HG02885 (cell line): ENCODE measurements at regions not wholly inside any gene's neighbourhood (a gene's known extent, or its start where the extent isn't known, plus 50 kb on each side); places are given as distances from the start of the nearest gene placed in this dataset.
"Not testable (repeated sequence)": the region's sequence is repeated elsewhere in the genome, so short reads cannot be mapped to it uniquely, and the experiment has no call there.

Source experiments
- ATAC-seq: cut with Tn5 transposase; IDR thresholded peaks from one replicate; pipeline ENCODE4 v1.9.1; 2021; ENCODE audit warnings: mild to moderate bottlenecking; ENCODE audit not compliant: unreplicated experiment, poor library complexity

DNA sequence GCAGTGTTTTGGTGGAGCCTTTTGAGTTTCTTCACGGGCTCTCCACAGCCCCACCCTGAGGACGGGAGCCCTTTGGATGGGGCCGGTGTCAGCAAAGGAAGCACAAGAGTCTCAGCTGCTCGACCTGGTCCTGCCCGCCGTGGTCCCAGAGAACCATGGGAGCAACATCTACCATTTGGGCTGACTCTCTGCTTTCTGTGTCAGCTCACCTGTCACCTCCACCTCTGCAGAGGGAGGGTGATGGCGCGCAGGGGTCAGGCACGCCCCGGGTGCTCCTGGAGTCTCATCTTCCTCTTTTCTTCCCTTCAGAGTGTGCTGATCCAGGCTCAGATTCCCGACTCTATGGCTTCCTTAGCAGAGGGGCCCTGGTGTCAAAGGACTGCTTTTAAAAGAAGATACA is 171.7 kb downstream of the LAT start:
- no peak for ATAC-seq

DNA sequence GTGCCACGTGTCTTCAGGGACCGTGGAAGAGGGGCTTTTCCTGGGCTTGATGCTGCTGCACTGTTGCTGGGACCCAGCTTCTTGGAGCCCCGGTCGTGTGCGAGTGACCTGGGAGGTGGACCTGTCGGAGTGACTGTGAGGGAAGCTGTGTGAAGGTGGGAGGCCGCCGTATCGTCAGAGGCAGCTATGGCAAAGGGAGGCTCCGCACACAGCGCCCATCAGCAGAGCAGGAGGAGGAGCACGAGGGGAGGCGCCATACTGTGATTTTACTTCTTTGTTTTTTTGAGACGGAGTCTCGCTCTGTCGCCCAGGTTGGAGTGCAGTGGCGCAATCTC is 171.0 kb downstream of the LAT start:
- ATAC-seq = not testable (repeated sequence)

DNA sequence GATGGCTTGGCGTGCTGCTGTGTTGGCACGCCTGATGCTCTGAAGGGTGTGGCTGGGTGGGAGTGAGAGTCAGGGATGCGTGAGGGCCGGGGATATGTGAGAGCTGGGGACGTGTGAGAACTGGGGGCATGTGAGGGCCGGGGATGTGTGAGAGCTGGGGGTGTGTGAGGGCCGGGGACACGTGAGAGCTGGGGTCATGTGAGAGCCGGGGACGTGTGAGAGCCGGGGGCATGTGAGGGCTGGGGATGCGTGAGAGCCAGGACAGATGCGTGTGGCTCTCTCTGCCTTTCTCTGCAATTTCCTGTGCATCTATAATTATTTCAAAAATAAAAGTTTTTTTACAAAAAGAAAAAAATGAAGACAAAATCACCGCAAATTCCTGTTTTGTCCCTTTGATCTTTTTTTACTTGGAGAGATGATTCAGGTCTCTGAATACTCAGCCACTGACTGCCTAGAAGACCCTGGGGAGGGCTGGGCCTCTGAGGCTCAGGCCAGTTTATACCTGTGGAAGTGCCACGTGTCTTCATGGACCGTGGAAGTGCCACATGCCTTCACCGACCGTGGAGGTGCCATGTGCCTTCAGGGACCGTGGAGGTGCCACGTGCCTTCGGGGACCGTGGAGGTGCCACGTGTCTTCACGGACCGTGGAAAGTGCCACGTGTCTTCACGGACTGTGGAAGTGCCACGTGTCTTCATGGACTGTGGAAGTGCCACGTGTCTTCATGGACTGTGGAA is 170.4 kb downstream of the LAT start:
- not testable (repeated sequence) for ATAC-seq

DNA sequence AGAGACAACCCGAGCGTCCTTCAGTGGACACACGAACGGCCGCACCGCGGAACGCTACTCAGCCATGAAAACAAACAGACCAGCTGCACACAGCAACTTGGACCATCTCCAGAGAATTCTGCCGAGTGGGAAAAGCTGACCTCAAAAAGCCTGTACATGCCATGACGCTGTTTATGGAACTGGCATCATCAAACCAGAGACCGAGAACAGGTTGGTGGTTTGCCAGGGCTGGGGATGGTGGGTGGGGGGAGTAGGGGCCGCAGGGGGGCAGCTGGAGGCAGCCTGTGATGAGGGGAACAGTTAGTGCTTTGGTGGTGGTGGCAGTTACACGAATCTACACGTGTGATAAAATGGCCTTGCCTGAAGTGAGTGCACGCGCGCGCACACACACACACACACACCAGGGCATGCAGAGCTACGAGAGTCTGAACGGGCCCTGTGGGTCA is 169.8 kb downstream of the LAT start:
- no peak for ATAC-seq

DNA sequence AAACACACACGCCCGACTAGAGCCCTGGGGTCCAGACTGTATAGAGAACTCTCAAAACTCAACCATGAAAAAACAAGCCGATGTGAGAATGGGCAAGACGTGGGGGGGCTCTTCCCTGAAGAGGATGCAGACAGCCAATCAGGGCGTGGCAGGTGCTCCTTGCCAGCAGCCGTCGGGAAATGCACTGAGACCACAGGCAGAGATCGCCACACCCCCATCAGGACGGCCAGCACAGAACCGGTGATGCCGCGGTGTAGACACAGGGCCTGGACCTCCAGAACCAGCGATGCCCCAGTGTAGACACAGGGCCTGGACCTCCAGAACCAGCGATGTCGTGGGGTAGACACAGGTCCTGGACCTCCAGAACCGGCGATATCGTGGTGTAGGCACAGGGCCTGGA is 169.2 kb downstream of the LAT start:
- no peak for ATAC-seq

DNA sequence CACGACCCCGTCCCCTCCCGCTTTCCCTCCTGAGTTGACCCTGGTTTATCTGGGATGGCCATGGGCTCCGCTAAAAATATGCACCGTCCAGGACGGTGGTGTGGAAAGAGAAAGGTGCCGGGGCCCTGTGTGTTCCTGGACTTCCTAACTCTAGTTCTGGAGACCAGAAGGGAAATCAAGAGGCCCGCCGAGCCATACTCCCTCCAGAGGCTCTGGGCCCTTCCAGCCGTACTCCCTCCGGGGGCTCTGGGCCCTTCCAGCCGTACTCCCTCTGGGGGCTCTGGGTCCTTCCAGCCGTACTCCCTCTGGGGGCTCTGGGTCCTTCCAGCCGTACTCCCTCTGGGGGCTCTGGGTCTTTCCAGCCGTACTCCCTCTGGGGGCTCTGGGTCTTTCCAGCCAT is 168.5 kb downstream of the LAT start:
- not testable (repeated sequence) for ATAC-seq

DNA sequence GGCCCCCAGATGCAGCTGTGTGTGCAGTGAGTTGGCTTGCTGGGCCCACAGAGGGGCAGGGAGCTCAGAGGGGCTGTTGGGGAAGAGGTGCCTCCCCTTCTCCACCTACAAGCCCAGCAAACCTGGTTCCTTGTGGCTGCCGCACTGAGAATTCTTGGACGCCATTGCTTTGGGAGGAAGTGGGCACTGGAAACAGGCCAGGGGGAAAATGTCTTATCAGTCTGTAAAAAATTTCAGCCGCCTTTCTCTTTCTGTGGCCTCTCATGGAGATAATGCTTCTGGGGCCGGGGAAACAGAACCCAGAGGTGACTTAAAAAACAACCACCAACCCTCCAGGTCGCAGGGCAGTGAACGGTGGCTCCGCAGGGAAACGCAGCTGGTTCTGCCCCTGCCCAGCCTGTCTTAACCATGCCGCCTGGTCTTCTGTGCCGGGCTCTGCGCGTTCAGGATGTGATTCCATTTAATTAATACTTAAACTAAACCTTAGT is 167.7 kb downstream of the LAT start:
- ATAC-seq = not testable (repeated sequence)

DNA sequence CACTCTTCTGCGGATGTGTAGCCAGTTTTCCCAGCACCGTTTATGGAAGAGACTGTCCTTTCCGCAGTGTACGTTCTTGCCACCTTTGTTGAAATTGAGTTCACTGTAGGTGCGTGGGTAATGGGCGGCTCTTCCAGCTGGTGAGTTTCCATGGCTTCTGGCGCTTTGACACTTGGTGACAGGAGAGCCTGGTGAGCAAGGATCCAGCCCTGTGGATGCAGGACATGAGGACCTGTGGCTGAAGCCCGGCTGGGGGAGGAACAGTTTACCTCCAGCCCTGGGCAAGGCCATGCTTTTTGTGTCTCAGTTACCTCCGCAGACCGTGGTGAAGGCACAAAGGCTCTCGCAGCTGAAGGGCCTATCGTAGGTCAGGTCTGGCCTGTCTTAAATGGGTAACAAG is 166.5 kb downstream of the LAT start:
- ATAC-seq = no peak

DNA sequence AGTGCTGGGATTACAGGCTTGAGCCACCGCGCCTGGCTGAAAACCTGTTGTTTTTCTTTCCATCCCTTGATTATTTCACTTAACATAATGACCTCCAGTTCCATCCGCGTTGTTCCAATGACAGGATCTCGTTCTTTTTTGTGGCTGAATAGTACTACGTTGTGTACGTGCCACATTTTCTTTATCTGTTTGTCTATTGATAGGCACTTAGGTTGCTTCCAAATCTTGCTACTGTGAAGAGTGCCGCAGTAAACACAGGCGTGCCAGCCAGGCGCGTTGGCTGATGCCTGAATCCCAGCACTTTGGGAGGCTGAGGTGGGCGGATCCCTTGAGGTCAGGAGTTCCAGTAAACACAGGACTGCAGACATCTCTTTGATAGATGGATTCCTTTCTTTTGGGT is 165.1 kb downstream of the LAT start:
- ATAC-seq = not testable (repeated sequence)

DNA sequence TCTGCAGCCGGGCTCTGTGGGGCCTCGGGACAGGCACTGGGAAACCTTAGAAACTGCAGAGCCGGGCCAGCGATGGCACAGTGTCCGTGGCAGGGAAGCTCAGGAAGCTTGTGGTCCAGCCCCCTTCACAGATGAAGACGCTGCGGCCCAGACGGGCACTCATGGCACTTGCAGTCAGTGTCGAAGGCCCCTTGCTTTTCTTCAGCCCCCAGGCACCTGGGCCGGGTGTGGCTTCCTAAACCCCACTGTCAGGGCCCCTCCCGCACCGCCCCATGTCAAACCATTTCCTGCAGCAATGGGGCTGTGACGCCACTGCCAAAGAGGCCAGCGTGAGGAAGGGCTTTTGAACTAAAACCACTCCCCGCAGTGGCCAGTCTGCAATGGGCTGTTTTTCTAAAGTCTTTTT is 164.0 kb downstream of the LAT start:
- no peak for ATAC-seq

DNA sequence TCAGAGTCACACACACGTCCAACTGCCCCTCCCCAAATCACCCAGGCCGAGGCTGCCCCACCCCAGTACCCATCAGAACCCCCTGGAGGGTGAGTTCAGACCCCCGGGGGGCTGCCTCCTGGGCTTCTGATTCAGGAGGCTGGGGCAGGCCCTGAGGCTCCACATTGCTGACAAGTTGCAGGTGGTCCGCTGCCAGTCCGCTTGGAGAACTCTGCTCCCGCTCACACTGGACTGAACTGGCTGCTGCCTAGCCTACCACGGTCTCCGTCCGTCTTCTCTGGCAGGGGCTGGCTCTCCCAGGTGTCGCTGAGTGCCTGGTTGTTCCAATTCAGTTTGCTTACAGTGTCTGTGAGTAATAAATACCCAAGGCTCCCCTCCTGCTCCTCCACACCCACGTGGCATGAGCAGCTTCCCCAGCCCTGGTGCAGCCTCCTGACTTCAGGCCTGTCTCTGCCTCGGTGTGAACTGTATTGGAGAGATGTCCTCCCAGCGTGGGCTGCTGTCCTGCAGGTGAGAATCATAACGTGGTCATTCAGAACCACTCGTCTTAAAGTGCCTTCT is 163.4 kb downstream of the LAT start:
- no peak for ATAC-seq

DNA sequence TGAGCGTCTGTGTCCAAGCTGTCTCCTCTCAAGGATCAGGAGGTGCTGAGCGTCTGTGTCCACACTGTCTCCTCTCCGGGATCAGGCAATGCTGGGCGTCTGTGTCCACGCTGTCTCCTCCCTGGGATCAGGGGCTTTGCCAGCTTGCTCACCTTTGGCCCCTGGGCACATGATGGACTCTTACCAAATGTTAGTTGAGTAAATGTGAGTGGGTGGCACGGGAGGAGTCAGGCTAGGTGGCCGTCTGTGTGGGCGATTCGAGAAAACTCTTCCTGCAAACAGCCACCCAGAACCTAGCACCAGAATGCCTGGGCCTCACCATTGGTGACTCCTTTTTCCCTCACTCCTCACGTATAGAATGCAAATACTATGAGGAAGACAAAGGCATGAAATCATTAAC is 162.9 kb downstream of the LAT start:
- not testable (repeated sequence) for ATAC-seq

DNA sequence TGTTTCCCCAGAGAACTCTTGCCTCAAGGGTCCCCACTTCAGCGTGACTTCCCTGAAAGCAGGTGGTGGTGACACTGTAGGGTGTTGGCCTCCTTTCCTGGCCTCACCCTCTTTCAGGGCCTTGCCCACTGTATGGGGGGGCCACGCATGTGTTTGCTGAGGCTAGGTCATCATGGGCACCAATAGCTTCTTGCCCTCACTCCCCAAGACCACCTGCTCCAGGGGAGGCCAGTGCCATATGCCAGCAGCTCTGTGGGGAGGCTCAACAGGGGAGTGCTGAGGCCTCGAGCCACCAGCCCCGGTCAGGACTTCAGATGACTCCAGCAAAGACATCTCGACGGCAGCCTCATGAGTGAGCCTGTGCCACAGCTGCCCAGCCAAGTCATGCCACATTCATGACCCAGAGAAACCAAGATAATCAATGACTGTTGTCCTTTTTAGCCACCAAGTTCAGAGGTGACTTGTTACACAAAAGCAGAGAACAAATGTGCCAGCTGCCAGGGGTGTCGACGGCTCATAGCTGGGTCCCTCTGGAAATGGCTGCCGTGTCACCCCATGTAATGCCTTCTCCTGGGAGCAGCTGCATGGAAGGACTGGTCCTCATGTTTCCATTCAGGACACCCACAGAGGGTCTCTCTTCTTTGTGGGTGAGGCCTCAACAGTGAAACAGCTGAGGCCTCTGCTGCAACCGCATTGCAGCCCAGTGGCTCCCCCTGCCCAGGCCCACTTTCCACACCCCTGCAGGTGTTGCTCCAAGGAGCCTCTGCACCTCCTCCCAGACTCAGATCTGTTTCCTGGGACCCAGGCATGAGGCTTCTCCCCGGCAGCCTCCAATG is 162.2 kb downstream of the LAT start:
- ATAC-seq = not testable (repeated sequence)

DNA sequence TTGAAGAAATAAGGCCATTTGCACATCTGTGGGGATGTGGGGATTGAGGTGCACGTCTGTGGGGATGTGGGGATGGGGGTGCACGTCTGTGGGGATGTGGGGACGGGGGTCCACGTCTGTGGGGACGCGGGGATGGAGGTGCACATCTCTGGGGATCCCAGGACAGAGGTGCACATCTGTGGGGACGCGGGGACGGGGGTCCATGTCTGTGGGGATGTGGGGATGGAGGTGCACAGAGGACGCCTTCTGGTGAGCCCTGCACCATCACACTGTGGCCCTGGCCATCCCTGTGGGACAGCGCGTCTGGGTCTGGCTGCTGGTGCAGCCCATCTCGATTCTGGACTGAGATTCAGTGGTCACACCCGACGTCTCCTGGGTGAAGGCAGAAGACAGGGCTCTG is 161.4 kb downstream of the LAT start:
- no peak for ATAC-seq

DNA sequence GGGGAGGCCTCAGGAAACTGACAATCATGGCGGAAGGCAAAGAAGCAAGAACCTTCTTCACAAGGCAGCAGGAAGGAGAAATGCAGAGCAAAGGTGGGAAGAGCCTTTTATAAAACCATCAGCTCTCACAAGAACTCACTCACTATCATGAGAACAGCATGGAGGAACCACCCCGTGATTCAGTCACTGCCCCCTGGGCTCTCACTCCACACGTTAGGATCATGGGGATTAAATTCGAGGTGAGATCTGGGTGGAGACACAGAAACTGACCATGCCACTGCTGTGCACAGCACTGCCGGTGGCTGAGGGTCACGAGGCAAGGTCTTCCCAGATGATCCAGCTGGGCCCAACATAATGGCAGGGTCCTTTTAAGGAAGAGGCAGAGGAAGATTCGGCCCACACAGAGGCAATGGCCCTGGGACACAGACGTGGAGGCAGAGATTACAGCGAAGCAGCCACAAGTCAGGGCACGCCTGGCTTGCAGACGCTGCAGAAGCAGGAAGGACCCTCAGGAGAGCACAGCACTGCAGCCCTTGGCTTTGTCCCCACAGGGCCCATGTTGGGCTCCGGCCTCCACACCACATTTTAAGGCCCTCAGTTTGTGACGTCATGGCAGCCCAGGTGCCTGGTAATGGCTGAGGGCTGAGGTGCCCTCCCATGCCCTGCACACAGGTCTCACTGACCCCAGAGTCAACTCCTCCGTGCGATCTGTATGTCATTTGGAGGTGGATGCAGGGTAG is 160.8 kb downstream of the LAT start:
- ATAC-seq = not testable (repeated sequence)

DNA sequence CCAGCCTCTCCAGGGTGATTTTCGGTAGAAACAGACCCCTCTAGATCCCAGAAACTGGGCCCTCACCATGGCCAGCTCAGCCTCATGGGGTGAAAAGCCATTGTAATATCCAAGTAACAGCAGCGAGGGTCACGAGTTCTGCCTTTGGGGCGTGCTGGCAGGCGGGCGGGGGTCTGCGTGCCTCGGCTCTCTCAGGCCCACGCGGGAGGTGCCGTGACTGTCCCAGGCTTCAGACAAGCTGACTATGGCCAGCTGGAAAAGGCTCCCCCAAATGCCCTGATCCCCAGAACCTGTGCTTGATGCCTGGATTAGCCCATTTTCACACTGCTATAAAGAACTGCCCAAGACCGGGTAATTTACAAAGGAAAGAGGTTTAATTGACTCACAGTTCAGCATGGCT is 160.2 kb downstream of the LAT start:
- not testable (repeated sequence) for ATAC-seq

DNA sequence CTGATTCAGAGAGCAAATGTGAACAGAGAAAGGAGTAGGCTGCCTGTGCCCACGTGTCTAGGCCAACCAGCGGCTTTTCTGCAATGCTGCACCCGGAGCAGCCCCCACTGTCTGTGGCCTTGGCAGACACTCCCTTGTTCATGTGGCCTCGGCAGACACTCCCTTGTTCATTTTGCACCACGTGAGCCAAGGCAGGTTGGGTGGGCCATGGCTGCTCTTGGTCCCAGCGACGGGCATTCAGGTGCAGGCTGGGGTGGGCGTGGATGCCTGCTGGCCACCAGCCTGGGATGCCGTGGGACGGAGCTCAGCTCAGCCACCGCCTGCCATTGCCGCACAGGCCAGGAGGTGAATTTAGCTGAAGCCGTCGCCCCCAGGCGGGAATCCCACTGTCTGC is 159.8 kb downstream of the LAT start:
- ATAC-seq = not testable (repeated sequence)

DNA sequence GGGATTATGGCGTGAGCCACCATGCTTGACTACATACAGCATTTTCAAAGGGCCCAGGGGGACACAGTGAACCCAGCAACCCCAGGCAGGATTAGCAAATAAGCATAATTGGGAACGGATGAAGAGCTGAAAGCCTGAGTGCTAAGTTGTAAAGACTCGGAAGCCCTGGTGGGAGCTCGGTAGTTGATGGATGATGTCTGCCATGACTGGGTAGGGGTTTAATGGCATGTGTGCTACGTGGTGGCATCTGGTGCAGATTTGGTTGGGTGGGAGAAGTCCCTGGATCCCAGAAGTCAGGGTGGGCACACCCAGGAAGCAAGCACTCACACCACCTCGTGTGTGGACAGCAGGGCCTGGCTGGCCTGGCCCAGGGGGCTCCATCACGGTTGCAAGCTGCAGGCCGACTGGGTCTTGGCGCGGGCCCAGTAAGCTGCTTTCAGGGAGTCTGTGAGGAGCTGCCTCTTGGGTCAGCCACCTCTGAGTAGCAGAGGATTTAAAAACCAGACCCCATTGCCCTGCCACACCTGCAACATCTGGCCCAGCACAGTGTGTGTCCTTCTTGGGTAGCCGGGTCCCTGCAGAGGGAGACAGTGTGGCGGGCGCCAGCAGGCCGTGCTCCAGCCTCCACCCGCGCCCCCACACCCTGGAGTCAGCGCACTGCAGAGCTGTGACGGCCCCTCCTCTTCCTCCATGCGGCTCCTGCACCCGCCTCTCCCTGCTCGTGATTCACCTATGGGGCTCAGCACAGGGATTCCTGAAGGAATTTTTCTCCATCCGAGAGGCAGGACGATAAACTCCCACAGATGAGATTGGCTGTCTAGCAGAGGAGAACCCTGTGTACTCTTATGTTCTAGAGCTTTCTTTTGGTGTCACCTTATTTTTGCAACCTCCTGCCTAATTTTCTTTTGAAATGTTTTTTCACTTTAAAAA is 159.2 kb downstream of the LAT start:
- not testable (repeated sequence) for ATAC-seq

DNA sequence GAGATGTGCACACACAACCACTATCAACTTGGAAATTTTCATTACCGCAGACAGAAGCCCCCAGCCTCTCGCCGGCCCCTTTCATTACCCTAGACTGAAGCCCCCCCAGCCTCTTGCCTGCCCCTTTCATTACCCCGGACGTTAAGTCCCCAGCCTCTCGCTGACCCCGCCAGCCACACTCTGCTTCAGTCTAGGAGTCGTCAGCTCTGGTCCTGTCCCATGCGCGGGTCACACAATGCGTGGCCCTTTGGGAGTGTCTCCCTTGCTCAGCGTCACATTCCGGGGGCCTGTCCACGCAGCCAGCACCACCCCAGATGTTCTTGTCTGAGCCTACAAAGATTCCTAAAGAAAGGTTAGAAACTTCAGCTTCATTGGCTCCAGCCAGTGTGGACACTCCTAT is 157.7 kb downstream of the LAT start:
- ATAC-seq = not testable (repeated sequence)
